Dedifferentiated amniotic fluid mesenchymal stem cell (primary cell): ENCODE measurements at regions not wholly inside any gene's neighbourhood (a gene's known extent, or its start where the extent isn't known, plus 50 kb on each side); places are given as distances from the start of the nearest gene placed in this dataset.
"Not testable (repeated sequence)": the region's sequence is repeated elsewhere in the genome, so short reads cannot be mapped to it uniquely, and the experiment has no call there.

ENCODE experiments used
- DNase-seq: peaks from one replicate; pipeline ENCODE4 v3.0.0-alpha.2; 2016; ENCODE audit errors: extremely low spot score

- no peak for DNase-seq
Measured at GRCh38 chr3:159655202-159655601, 333.4 kb upstream of the IL12A start.

GRCh38 chr3:159657176-159657575 is 331.5 kb upstream of the IL12A start:
- DNase-seq, result no peak

DNA sequence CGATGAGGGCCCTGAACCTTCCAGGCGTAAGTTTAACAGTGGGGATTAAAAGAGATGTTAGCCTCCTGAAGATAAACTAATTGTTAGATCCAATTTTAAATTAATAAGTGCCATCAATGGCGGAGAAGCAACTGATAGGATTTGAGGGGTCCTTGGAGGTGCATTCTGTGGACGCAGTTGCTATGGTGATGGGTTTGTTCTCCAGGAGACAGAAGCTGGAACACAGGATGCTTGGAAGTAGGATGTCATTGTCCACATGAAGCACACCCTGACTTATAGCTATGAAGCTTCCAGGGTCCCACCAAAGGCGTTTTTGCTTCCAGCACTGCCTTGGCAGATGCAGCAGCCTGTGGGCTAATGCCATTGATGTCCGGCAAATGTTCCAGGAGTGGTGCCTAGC is 331.0 kb upstream of the IL12A start:
- DNase-seq, result no peak

- DNase-seq, result no peak
Measured at GRCh38 chr3:159660326-159660725, 328.3 kb upstream of the IL12A start.

- no peak for DNase-seq
Measured at GRCh38 chr3:159660901-159661300, 327.7 kb upstream of the IL12A start.

GRCh38 chr3:159662549-159662948 is 326.1 kb upstream of the IL12A start:
- no peak for DNase-seq

DNA sequence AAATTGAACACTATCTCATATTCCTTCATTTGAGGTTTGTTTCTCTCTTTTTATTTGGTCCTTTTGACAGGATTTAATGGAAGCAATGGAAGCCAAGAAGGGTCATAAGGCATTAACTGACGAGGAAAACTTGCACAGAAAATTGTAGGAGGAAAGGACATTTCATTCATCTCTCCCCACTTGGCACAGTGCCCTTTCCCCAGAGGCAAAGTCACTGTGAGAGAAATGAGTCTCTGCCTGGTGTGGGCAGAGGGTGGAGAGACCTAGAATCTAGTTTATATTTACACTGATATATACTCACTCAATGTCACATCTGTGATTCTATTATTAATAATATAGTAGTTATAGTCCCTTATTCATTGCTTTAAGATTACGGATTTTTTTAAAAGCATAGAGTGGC is 324.6 kb upstream of the IL12A start:
- DNase-seq, result no peak

GRCh38 chr3:159664653-159665052 is 324.0 kb upstream of the IL12A start:
- no peak for DNase-seq

DNA sequence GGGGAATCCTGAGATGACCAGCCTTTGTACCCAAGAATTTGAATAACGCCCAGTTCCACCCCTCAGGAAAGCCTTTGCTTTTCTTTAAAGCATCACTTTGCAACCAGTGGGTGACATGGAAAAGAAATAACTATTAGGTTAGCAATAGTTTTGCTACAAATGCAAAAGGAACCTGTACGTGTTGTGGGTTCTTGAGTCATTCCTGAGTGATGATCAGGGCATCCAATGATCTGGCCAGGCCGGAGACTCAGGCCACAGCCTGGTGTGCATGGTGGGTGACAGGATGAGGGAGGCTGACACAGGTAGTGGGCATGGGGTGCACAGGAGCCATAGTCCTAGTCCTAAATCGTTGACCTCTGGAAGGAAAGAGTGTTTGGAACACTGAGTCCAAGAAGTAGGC is 321.4 kb upstream of the IL12A start:
- no peak for DNase-seq

- DNase-seq, result no peak
Measured at GRCh38 chr3:159668461-159668860, 320.2 kb upstream of the IL12A start.

DNA sequence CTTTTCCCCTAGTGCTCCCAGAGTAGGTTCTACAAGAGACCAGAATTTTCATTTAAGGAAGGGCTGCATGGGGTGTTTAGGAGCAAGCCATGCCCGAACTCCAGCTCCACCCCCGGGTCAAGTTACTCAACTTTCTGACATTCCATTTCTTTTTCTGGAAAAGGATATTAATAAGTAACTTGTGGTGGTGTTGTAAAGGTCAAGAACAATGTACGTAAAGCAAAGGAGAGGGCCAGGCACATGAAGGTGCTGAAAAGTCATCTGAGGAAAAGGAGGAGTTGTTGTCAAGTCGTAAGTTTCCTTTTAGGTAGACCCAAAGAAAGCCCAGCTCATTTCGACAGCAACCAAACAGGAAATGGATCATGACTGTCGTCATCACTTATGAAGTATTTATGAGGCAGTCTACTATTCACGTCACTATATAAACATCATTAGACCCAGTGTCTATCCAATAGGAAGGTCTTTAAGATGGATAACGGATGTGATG is 319.6 kb upstream of the IL12A start:
- DNase-seq, result no peak

DNA sequence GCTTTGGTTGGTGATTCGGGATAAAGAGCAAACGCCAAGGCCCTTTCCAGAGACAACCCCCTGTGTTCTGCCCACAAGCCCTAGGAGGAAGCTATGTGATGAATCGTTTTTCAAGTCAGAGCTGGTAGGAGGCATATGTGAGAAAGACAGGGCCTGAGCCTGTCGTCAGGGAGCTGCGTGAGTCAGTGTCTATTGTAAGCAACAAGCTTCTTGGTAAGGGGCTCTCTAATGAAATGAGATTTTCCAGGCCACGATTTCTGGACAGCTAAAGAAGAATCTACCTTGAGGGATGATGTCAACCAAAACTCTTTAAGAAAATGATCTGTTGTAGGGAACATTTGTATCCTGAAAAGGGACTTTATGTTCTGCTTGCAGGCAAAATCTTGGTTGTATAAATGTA is 318.9 kb upstream of the IL12A start:
- no peak for DNase-seq

DNA sequence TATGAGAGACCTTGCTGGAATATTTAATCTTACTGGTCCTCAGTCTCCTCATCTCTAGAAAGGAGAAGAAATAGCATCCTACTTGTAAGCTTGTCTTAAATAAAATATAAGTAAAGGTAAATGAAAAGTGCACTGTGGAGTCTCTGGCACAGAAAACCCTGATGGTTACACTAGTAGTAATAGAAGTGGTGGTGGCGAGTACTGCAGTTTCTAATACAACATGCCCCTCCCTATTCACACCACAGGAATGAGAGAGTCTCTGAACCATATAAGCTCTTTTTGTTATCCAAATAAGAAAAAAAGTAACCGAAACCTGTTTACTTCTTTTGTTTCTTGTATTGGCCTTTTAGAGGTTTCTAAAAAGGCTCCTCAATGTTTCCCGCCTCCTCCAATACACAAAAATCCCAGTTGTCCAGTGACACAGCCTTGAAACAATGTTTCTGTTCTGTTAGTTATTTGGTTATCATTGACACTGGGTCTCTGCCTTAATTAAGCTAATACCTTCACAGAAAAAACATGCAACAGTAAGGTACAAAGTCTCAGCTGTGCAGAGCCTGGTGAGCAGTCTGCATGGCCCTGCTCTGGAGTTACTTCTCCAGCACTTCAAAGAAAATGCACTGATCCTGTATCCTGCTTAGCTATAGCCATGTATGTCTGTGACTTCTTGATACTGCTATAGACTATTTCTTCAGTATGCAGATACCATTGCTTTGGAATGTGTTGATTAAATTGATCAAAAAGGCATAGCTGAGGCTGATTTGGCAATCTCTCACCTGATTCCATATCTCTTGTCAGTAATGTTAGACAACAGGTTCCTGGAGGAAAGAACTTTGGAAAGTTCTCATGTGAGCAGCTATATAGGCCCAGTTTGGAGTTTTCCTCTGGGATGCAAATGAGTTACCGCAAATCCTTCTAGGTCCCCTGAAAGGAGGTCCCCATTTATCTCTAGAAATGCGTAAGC is 315.6 kb upstream of the IL12A start:
- DNase-seq, result no peak

DNA sequence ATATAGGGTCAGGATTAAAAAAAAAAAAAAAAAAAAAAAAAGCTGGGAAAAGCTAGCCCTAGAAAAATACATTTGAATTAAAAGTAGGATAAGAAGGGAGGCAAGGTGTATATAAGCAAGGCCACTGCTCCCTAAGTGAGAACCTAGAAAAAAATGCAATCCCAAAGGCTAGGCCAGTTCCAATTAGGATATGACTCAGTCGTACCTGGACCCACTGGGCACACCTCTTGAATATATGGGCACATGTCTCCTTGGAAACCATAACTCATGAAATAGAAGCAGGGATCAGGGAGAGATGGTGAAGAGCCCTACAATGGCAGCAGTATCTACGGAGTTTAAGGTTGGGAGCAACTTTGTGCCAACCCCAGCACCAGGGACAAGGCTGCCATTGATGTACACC is 314.1 kb upstream of the IL12A start:
- no peak for DNase-seq

- no peak for DNase-seq
Measured at GRCh38 chr3:159675285-159675684, 313.4 kb upstream of the IL12A start.

- DNase-seq, result no peak
Measured at GRCh38 chr3:159679900-159680299, 308.7 kb upstream of the IL12A start.

- DNase-seq, result not testable (repeated sequence)
Measured at GRCh38 chr3:159681717-159682116, 306.9 kb upstream of the IL12A start.

- DNase-seq, result no peak
Measured at GRCh38 chr3:159685801-159686200, 302.8 kb upstream of the IL12A start.

GRCh38 chr3:159693226-159693625 is 295.4 kb upstream of the IL12A start:
- no peak for DNase-seq

DNA sequence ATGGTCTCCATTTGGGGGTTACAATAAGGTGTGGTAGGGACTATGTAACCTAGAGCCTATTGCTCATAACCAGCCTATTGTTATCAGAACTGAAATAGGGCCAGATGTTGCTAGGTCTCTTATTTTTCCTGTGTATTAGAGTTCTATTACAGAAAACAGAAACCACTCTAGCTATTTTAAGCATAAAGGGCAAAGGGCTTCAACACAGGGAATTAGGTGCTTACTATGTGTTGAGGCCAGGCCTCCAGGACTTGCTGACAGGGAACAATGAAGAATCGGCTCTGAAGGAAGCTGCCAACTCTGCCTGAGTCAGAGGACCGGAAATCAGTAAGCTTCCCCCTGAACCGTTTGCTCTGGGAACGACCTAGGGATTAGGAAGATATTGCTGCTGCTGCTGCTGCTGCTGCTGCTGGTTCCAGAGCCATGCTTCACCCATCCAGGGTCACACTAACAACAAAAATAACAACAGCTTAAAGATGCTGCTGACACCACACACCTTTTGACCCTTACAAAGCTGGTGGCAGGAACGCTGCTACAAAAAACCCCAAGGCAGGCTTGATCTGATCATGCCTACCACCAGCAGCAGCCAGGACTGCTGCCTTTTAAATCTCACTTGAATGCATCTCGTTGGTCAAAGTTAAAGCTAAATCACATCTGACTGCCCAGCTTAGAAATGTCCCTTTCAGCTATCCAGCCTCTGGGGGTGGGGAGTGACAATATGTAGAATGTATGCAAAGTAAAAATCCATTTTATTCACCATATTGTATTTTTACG is 276.9 kb upstream of the IL12A start:
- DNase-seq, result peak; percentile 23

DNA sequence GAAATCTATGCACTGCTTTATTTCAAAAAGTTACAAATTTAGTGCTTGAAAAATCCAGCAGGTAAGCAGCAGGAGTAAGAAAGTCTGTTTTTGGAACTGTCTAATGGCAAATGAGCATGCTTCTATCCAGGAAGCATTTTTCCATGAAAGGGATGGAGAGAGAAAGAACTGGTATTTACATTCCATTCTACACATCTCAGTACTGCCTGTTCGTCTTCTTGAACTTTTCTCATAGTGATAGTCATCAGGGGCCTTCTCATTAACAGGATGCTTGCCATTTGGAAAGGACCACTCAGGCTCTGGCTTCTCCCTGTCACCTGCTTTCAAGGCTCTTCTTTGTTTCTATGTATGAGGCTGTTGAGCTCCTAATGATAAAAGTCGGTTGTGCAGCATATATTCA is 267.3 kb upstream of the IL12A start:
- DNase-seq, result no peak

DNA sequence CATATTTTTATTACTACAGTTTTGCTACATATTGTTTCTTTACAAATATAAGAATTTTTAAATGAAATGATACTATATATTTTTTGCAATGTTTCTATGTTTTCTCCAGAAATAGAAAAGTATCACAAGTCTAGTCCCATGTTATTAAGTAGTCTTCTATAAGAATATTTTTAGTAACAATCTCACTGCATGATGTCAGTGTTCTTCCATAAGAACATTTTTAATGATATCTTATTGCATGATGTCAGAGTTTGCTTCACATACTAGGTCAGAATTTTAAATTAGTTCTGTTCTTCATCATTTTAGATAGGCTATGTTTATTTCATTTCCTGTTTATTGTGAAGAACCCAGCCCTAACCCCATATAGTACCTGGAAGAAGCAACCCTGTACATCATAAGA is 265.3 kb upstream of the IL12A start:
- no peak for DNase-seq

DNA sequence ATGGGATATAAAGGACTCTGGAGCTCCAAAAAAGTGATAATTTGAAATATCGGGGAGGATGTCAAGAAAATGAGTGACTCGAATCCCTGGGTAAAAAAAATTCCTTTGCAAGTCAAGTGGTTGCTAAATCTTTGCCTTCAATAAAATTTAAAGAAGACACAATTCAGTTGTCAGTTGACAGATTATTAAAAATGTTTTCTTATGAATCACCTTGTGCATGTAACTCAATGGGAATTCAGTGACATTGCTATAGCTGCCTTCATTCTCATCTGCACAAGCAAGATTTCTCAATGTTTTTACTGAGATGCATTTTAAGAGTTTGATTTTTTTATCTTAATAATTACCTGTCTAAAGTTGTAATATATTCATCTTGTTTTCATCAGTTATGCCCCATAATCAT is 264.0 kb upstream of the IL12A start:
- DNase-seq, result no peak
